Activated B cell treated with CpG ODN at 0.5 μM for 24 hours (primary cell): ENCODE measurements at regions not wholly inside any gene's neighbourhood (a gene's known extent, or its start where the extent isn't known, plus 50 kb on each side); places are given as distances from the start of the nearest gene placed in this dataset.

Experiments
- ATAC-seq: fragments of 200-7000 bp; cut with Tn5 transposase; one replicate; pipeline ENCODE4 v1.10.0; 2021; ENCODE audit warnings: low read depth, mild to moderate bottlenecking, moderate library complexity
- CTCF ChIA-PET: fragments of 350-600 bp; sonication (Branson Sonifier 250); formaldehyde crosslinking; loops from one replicate; lab custom pipeline; 2021; ENCODE audit warnings: antibody characterized with exemption; lab: Charles Lee
- POLR2A ChIA-PET: fragments of 350-600 bp; sonication (Branson Sonifier 250); formaldehyde crosslinking; loops from one replicate; lab custom pipeline; 2021; ENCODE audit warnings: antibody characterized with exemption; lab: Charles Lee
- DNase-seq: peaks from one replicate; pipeline ENCODE4 v3.0.0; 2022
- H3K27ac Mint-ChIP-seq: one replicate; pipeline ENCODE4 v1.8.0; 2020; ENCODE audit warnings: mixed read lengths
- H3K27me3 Mint-ChIP-seq: one replicate; pipeline ENCODE4 v1.8.0; 2021; ENCODE audit warnings: mixed read lengths
- H3K36me3 Mint-ChIP-seq: one replicate; pipeline ENCODE4 v1.8.0; 2021; ENCODE audit warnings: low read depth, mixed read lengths
- H3K4me1 Mint-ChIP-seq: one replicate; pipeline ENCODE4 v1.8.0; 2021; ENCODE audit warnings: mixed read lengths
- H3K4me3 Mint-ChIP-seq: one replicate; pipeline ENCODE4 v1.8.0; 2020; ENCODE audit warnings: mild to moderate bottlenecking, mixed read lengths
- H3K9me3 Mint-ChIP-seq: one replicate; pipeline ENCODE4 v1.8.0; 2020; ENCODE audit warnings: mixed read lengths
- intact Hi-C: fragments of 100-400 bp; cut with micrococcal nuclease; formaldehyde crosslinking; loops from one replicate; pipeline ENCODE4 v1.15.1; 2024
- TF ChIP-seq, protein P1 (sequence below): fragments of 200-600 bp; IDR thresholded peaks from one replicate; pipeline ENCODE4 v1.8.0; 2022; ENCODE audit warnings: antibody characterized with exemption, mild to moderate bottlenecking

DNA sequence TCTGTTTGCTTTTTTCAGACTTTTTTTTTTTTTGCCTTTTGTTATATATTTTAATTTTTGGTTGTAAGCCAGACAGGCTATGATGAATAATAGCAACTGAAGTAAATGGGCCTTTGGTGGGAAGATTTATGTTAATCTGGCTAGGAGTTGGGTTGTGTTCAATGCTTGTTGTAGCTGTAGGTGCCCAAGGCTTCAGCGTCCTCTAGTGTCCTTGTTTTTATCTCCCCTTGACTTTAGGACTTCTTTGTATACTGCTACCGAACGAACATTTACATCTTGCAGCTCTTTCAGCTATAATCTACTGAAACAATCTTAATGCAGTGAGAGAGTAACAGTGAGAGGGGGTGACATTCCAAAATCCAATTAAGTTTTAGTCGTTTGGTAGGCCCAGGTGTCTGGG is 848.4 kb upstream of the FBXO33 start:
- Mint-ChIP-seq H3K36me3 (no peaks in the 10 kb centered on the region), H3K27ac (no peak overlapping the region), H3K9me3 (peaks cover under 1% of the 10 kb centered on the region), H3K4me1 (no peaks in the 10 kb centered on the region), H3K27me3 (no peaks in the 10 kb centered on the region), H3K4me3 (no peak overlapping the region)
- POLR2A ChIA-PET = no interaction called here
- intact Hi-C loops = no loop called here
- TF ChIP-seq, protein P1, sequence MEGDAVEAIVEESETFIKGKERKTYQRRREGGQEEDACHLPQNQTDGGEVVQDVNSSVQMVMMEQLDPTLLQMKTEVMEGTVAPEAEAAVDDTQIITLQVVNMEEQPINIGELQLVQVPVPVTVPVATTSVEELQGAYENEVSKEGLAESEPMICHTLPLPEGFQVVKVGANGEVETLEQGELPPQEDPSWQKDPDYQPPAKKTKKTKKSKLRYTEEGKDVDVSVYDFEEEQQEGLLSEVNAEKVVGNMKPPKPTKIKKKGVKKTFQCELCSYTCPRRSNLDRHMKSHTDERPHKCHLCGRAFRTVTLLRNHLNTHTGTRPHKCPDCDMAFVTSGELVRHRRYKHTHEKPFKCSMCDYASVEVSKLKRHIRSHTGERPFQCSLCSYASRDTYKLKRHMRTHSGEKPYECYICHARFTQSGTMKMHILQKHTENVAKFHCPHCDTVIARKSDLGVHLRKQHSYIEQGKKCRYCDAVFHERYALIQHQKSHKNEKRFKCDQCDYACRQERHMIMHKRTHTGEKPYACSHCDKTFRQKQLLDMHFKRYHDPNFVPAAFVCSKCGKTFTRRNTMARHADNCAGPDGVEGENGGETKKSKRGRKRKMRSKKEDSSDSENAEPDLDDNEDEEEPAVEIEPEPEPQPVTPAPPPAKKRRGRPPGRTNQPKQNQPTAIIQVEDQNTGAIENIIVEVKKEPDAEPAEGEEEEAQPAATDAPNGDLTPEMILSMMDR = no peak
- CTCF ChIA-PET = no interaction called here
- DNase-seq (no peak), ATAC-seq (no peak)

- ATAC-seq = no peak
- H3K27me3 Mint-ChIP-seq = no peaks in the 10 kb centered on the region
- CTCF ChIA-PET = no interaction called here
Measured at GRCh38 chr14:40273417-40273816, 841.2 kb upstream of the FBXO33 start.

GRCh38 chr14:40271480-40271879 is 839.2 kb upstream of the FBXO33 start:
- no peak for ATAC-seq
- Mint-ChIP-seq H3K4me3 (no peak overlapping the region), H3K27me3 (no peaks in the 10 kb centered on the region), H3K36me3 (no peaks in the 10 kb centered on the region), H3K9me3 (peaks cover 7% of the 10 kb centered on the region), H3K27ac (no peak overlapping the region), H3K4me1 (no peaks in the 10 kb centered on the region)
- ChIA-PET POLR2A (no interaction called here), CTCF (no interaction called here)
- intact Hi-C loops = no loop called here
- TF ChIP-seq, protein P1 = no peak
- no peak for DNase-seq

More at GRCh38 chr14:40273417-40273816, 841.2 kb upstream of the FBXO33 start:
- intact Hi-C loops = no loop called here
- TF ChIP-seq, protein P1 = no peak
- no peak for DNase-seq
- peaks cover 7% of the 10 kb centered on the region for H3K9me3 Mint-ChIP-seq
- no peak overlapping the region for H3K27ac Mint-ChIP-seq
- no peaks in the 10 kb centered on the region for H3K36me3 Mint-ChIP-seq
- no peaks in the 10 kb centered on the region for H3K4me1 Mint-ChIP-seq
- POLR2A ChIA-PET = no interaction called here
- H3K4me3 Mint-ChIP-seq = no peak overlapping the region

GRCh38 chr14:40269436-40269835 is 837.2 kb upstream of the FBXO33 start:
- peaks cover 4% of the 10 kb centered on the region for H3K9me3 Mint-ChIP-seq
- DNase-seq = no peak
- no peaks in the 10 kb centered on the region for H3K27me3 Mint-ChIP-seq
- no peak for ATAC-seq
- H3K4me3 Mint-ChIP-seq = no peak overlapping the region
- TF ChIP-seq, protein P1 = no peak
- no peak overlapping the region for H3K27ac Mint-ChIP-seq
- intact Hi-C loops = no loop called here
- CTCF ChIA-PET = no interaction called here
- POLR2A ChIA-PET = no interaction called here
- no peaks in the 10 kb centered on the region for H3K36me3 Mint-ChIP-seq
- H3K4me1 Mint-ChIP-seq = peaks cover 6% of the 10 kb centered on the region

- H3K4me1 Mint-ChIP-seq = peaks cover 6% of the 10 kb centered on the region
- ATAC-seq = no peak
- H3K9me3 Mint-ChIP-seq = no peaks in the 10 kb centered on the region
- POLR2A ChIA-PET = no interaction called here
- no peaks in the 10 kb centered on the region for H3K27me3 Mint-ChIP-seq
- intact Hi-C loops = no loop called here
- CTCF ChIA-PET = no interaction called here
- no peak for DNase-seq
- TF ChIP-seq, protein P1 = no peak
- H3K4me3 Mint-ChIP-seq = no peak overlapping the region
- H3K36me3 Mint-ChIP-seq = no peaks in the 10 kb centered on the region
- no peak overlapping the region for H3K27ac Mint-ChIP-seq
Measured at GRCh38 chr14:40268236-40268635, 836.0 kb upstream of the FBXO33 start.
